ENCODE measurements at regions not wholly inside any gene's neighbourhood (a gene's known extent, or its start where the extent isn't known, plus 50 kb on each side); places are given as distances from the start of the nearest gene placed in this dataset.
"Not testable (repeated sequence)": the region's sequence is repeated elsewhere in the genome, so short reads cannot be mapped to it uniquely, and the experiment has no call there.

DNA sequence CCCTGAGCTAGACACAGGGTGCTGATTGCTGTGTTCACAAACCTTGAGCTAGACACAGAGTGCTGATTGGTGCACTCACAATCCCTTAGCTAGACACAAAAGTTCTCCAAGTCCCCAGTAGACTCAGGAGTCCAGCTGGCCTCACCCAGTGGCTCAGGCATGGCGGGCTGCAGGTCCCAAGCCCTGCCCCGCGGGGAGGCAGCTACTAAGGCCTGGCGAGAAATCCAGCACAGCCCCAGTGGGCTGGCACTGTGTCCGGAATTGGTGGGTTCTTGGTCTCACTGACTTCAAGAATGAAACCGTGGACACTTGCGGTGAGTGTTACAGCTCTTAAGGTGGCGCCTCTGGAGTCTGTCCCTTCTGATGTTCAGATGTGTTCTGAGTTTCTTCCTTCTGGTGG, 741.2 kb downstream of the SOCS6 start:
- not testable (repeated sequence) for TF ChIP-seq EZH2, EZH2phosphoT487 (IDR thresholded peaks at IDR 0.05)
- TF ChIP-seq, protein P1, sequence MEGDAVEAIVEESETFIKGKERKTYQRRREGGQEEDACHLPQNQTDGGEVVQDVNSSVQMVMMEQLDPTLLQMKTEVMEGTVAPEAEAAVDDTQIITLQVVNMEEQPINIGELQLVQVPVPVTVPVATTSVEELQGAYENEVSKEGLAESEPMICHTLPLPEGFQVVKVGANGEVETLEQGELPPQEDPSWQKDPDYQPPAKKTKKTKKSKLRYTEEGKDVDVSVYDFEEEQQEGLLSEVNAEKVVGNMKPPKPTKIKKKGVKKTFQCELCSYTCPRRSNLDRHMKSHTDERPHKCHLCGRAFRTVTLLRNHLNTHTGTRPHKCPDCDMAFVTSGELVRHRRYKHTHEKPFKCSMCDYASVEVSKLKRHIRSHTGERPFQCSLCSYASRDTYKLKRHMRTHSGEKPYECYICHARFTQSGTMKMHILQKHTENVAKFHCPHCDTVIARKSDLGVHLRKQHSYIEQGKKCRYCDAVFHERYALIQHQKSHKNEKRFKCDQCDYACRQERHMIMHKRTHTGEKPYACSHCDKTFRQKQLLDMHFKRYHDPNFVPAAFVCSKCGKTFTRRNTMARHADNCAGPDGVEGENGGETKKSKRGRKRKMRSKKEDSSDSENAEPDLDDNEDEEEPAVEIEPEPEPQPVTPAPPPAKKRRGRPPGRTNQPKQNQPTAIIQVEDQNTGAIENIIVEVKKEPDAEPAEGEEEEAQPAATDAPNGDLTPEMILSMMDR (IDR thresholded peaks at IDR 0.05) = not testable (repeated sequence)
